ENCODE measurements at regions not wholly inside any gene's neighbourhood (a gene's known extent, or its start where the extent isn't known, plus 50 kb on each side); places are given as distances from the start of the nearest gene placed in this dataset.

DNA sequence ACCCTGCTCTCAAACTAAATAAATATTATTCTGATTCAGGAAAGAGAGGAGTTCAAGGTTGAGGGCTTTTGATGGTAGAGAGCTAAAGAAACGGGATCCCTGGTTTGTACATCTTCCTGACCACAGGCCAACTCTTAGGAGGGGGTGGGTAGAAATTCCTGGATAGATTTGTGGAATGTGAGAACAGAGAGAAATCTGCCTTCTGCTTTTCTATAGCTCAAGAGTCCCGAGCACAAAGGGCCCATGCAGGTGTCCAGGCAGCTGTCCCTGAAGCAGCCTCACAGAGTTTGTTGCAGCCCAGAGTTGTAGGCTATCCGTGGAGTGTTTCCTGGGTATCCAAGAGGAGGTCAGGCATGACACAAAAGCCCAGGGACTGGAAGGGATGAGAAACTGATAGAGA is 198.6 kb downstream of the BCAT1 start:
- Mint-ChIP-seq H3K4me1 (ENCODE audit: unreplicated experiment) (peaks cover 58% of the 10 kb centered on the region), H3K9me3 (ENCODE audit: unreplicated experiment) (no peaks in the 10 kb centered on the region), H3K27ac (ENCODE audit: unreplicated experiment) (peak overlapping the region; percentile 69), H3K36me3 (ENCODE audit: unreplicated experiment) (no peaks in the 10 kb centered on the region), H3K4me3 (ENCODE audit: unreplicated experiment) (no peak overlapping the region), H3K27me3 (ENCODE audit: unreplicated experiment) (no peaks in the 10 kb centered on the region)
- TF ChIP-seq, protein P1, sequence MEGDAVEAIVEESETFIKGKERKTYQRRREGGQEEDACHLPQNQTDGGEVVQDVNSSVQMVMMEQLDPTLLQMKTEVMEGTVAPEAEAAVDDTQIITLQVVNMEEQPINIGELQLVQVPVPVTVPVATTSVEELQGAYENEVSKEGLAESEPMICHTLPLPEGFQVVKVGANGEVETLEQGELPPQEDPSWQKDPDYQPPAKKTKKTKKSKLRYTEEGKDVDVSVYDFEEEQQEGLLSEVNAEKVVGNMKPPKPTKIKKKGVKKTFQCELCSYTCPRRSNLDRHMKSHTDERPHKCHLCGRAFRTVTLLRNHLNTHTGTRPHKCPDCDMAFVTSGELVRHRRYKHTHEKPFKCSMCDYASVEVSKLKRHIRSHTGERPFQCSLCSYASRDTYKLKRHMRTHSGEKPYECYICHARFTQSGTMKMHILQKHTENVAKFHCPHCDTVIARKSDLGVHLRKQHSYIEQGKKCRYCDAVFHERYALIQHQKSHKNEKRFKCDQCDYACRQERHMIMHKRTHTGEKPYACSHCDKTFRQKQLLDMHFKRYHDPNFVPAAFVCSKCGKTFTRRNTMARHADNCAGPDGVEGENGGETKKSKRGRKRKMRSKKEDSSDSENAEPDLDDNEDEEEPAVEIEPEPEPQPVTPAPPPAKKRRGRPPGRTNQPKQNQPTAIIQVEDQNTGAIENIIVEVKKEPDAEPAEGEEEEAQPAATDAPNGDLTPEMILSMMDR (IDR thresholded peaks at IDR 0.05), result no peak
- DNase-seq (ENCODE audit: extremely low spot score, unreplicated experiment), result no peak

DNA sequence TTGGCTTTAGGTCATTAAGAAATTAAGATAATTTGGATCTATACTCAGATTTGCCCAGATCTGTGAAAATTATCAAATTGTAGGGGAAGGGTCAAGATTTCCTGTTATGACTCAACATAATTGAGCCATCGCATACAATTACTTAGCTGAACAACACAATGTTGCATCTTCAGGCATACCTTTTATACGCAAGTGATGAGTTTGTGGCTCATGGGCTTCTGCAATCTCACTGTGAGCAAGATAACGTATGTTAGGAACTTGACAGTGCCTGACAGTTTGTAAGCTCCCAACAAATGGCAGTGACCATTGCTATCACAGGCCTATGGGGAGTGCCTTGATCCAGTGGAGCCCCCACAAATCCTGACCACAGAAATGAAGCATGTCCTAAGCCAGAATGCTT is 199.7 kb downstream of the BCAT1 start:
- no peak for DNase-seq (ENCODE audit: extremely low spot score, unreplicated experiment)
- no peak overlapping the region for H3K27ac Mint-ChIP-seq (ENCODE audit: unreplicated experiment)
- H3K27me3 Mint-ChIP-seq (ENCODE audit: unreplicated experiment), result no peaks in the 10 kb centered on the region
- H3K9me3 Mint-ChIP-seq (ENCODE audit: unreplicated experiment), result no peaks in the 10 kb centered on the region
- TF ChIP-seq, protein P1 (IDR thresholded peaks at IDR 0.05), result no peak
- no peaks in the 10 kb centered on the region for H3K36me3 Mint-ChIP-seq (ENCODE audit: unreplicated experiment)
- no peak overlapping the region for H3K4me3 Mint-ChIP-seq (ENCODE audit: unreplicated experiment)
- peaks cover 53% of the 10 kb centered on the region for H3K4me1 Mint-ChIP-seq (ENCODE audit: unreplicated experiment)

DNA sequence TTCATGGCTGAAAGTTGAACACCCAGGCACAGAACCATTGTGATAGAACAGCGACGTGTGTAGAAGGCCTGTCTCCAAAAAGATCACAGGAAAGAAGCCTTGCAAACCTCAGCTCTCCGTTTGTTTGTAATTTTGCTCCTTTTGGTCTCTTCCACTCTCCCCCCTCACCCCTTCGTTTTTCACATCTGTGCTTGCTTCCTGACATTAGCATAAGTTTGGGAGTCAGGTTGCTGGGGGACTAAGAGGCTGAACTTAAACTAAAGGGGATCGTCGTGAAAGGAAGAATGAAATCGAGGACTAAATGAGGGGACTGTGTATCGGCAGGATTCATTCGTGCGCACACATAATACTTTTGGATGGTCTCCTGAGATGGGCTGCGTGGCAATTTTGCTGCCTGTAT is 200.6 kb downstream of the BCAT1 start:
- Mint-ChIP-seq H3K4me3 (ENCODE audit: unreplicated experiment) (no peak overlapping the region), H3K4me1 (ENCODE audit: unreplicated experiment) (peaks cover 53% of the 10 kb centered on the region), H3K27me3 (ENCODE audit: unreplicated experiment) (no peaks in the 10 kb centered on the region), H3K9me3 (ENCODE audit: unreplicated experiment) (no peaks in the 10 kb centered on the region), H3K27ac (ENCODE audit: unreplicated experiment) (no peak overlapping the region), H3K36me3 (ENCODE audit: unreplicated experiment) (no peaks in the 10 kb centered on the region)
- TF ChIP-seq, protein P1 (IDR thresholded peaks at IDR 0.05), result no peak
- no peak for DNase-seq (ENCODE audit: extremely low spot score, unreplicated experiment)

DNA sequence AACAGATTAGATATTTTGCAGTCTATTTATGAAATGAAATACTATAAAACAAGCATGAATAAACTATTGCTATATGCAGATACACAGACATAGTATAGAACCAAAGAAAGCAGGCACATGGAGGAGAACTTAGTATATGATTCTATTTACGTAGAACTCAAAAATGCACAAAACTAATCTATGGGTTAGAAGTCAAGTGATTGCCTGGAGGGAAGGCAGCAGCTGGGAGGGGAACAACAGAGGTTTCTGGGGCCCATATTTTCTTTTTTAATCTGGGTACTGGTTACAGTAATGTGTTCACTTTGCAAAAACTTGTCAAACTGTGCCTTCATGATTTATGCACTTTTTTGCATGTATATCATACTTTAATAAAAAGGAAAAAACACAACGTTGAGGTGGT is 202.0 kb downstream of the BCAT1 start:
- Mint-ChIP-seq H3K27me3 (ENCODE audit: unreplicated experiment) (no peaks in the 10 kb centered on the region), H3K9me3 (ENCODE audit: unreplicated experiment) (no peaks in the 10 kb centered on the region), H3K4me3 (ENCODE audit: unreplicated experiment) (no peak overlapping the region), H3K36me3 (ENCODE audit: unreplicated experiment) (no peaks in the 10 kb centered on the region), H3K4me1 (ENCODE audit: unreplicated experiment) (peaks cover 46% of the 10 kb centered on the region), H3K27ac (ENCODE audit: unreplicated experiment) (no peak overlapping the region)
- DNase-seq (ENCODE audit: extremely low spot score, unreplicated experiment), result no peak
- TF ChIP-seq, protein P1 (IDR thresholded peaks at IDR 0.05), result no peak

DNA sequence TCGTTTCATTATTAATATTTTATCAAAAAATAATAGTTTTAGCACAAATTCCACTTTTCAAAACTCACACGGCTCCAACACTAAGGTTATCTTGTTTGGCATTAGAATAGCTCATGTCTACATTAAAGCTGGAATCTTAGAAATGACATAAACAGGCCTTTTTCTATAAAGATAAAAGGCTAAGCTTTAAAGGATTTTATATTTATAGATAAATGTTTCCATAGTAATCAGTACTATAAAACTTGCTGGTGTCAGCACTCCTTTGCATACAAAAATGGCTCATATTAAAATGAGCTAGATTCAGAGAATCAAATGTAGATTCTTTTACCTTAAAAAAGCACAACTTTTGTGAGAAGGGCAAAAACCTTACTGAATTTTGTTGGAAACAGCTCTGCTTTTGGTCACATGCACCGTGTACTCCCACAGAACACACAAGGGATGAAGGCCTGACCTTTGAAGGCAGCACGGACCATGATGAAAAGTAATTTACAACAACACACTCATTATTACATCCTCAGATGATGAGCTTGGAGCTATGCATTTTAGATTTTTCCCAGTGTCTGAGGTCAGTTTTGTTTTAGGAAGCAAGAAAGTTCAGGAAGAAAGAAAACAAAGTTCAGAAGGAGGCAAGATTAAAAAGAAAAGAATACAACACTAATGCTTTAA is 202.8 kb downstream of the BCAT1 start:
- DNase-seq (ENCODE audit: extremely low spot score, unreplicated experiment), result no peak
- Mint-ChIP-seq H3K4me3 (ENCODE audit: unreplicated experiment) (no peak overlapping the region), H3K9me3 (ENCODE audit: unreplicated experiment) (no peaks in the 10 kb centered on the region), H3K27me3 (ENCODE audit: unreplicated experiment) (no peaks in the 10 kb centered on the region), H3K27ac (ENCODE audit: unreplicated experiment) (no peak overlapping the region), H3K4me1 (ENCODE audit: unreplicated experiment) (peaks cover 39% of the 10 kb centered on the region), H3K36me3 (ENCODE audit: unreplicated experiment) (no peaks in the 10 kb centered on the region)
- TF ChIP-seq, protein P1 (IDR thresholded peaks at IDR 0.05), result no peak
